Endothelial cell of umbilical vein (primary cell): ENCODE measurements at regions not wholly inside any gene's neighbourhood (a gene's known extent, or its start where the extent isn't known, plus 50 kb on each side); places are given as distances from the start of the nearest gene placed in this dataset.

Experiments
- BruUV-seq: library from RNA; stranded (reverse); fragments of 400-500 nt; replicated peaks from 2 replicates; lab custom pipeline; 2021; lab: Mats Ljungman, UMichigan
- CTCF ChIA-PET: fragments of 300-600, 350-600 bp; sonication (Branson Sonifier 250); formaldehyde crosslinking; loops from one replicate; lab custom pipeline; 2021; ENCODE audit warnings: antibody characterized with exemption, inconsistent platforms; lab: Charles Lee
- POLR2A ChIA-PET: fragments of 300-600, 350-600 bp; sonication (Branson Sonifier 250); formaldehyde crosslinking; loops from one replicate; lab custom pipeline; 2021; ENCODE audit warnings: antibody characterized with exemption, inconsistent platforms; lab: Charles Lee
- DNase-seq: peaks from one replicate; pipeline ENCODE4 v3.0.0-alpha.2; 2011; ENCODE audit warnings: low read depth, low spot score
- FAIRE-seq: peaks from 2 replicates; lab custom pipeline; 2011; peaks lifted over from hg19 to GRCh38; lab: Jason Lieb, UNC
- H2AFZ ChIP-seq: 2 replicates; pipeline ENCODE4 v1.6.0; 2012; ENCODE audit warnings: low read depth, low read length, control low read depth, inconsistent platforms
- H3K27ac ChIP-seq: 2 replicates; pipeline ENCODE4 v1.5.1; 2011; ENCODE audit warnings: low read depth, mild to moderate bottlenecking, control low read depth, low read length, moderate library complexity; ENCODE audit not compliant: insufficient read depth
- H3K27me3 ChIP-seq, 2 experiments: 2 replicates each; pipeline versions ENCODE4 v1.6.0 to v1.6.1; 2011; ENCODE audit warnings: low read length in 2 of 2, mixed read lengths in 1 of 2; ENCODE audit not compliant: control insufficient read depth in 2 of 2, insufficient read depth in 2 of 2
- H3K36me3 ChIP-seq, 2 experiments: 2 replicates in 1 of 2; 3 replicates in 1 of 2; pipeline ENCODE4 v1.5.1; 2011; ENCODE audit warnings: low read length in 2 of 2, mild to moderate bottlenecking in 1 of 2, moderate library complexity in 1 of 2; ENCODE audit not compliant: control insufficient read depth in 2 of 2, insufficient read depth in 2 of 2; ENCODE audit errors: extremely low read depth in 1 of 2
- H3K4me1 ChIP-seq: 3 replicates; pipeline ENCODE4 v1.5.1; 2011; ENCODE audit warnings: mild to moderate bottlenecking, low read length; ENCODE audit not compliant: control insufficient read depth, insufficient read depth; ENCODE audit errors: extremely low read depth
- H3K4me2 ChIP-seq: 2 replicates; pipeline ENCODE4 v1.6.1; 2011; ENCODE audit warnings: low read length, control low read depth, mixed read lengths; ENCODE audit not compliant: insufficient read depth
- H3K4me3 ChIP-seq, 3 experiments: fragments of 200-600 bp in 1 of 3; sonication (generic), shearing (Covaris generic) in 1 of 3; replicated peaks in 1 of 3; 2 replicates each; pipeline ENCODE4 v1.5.1; 2011 to 2016; ENCODE audit warnings: control low read depth in 3 of 3, low read length in 3 of 3, mild to moderate bottlenecking in 2 of 3, inconsistent platforms in 1 of 3, low read depth in 1 of 3, moderate library complexity in 1 of 3; ENCODE audit not compliant: insufficient read depth in 1 of 3
- H3K79me2 ChIP-seq: 2 replicates; pipeline ENCODE4 v1.6.0; 2012; ENCODE audit warnings: low read length, inconsistent platforms; ENCODE audit not compliant: control insufficient read depth, insufficient read depth
- H3K9ac ChIP-seq: replicated peaks from 2 replicates; pipeline ENCODE3; 2011; ENCODE audit warnings: low read length, control low read depth; ENCODE audit not compliant: insufficient read depth; ENCODE audit errors: extremely low read depth
- H3K9me1 ChIP-seq: replicated peaks from 3 replicates; pipeline ENCODE4 v1.6.0; 2011; ENCODE audit warnings: mild to moderate bottlenecking, low read length; ENCODE audit not compliant: control insufficient read depth, insufficient read depth; ENCODE audit errors: extremely low read depth
- H3K9me3 ChIP-seq: replicated peaks from 2 replicates; pipeline ENCODE4 v1.5.1; 2012; ENCODE audit warnings: low read length, inconsistent platforms; ENCODE audit not compliant: control insufficient read depth, insufficient read depth
- H4K20me1 ChIP-seq: replicated peaks from 2 replicates; pipeline ENCODE3; 2011; ENCODE audit warnings: mild to moderate bottlenecking, low read length; ENCODE audit not compliant: control insufficient read depth, insufficient read depth; ENCODE audit errors: extremely low read depth
- EZH2 ChIP-seq: IDR thresholded peaks from 2 replicates; pipeline ENCODE4 v1.6.1; 2012; ENCODE audit warnings: borderline replicate concordance, low read depth, mild to moderate bottlenecking, moderate library complexity, low read length, inconsistent platforms; ENCODE audit not compliant: severe bottlenecking
- FOS ChIP-seq: IDR thresholded peaks from 2 replicates; pipeline ENCODE4 v1.6.1; 2011; ENCODE audit warnings: mild to moderate bottlenecking, low read length, moderate library complexity, borderline replicate concordance; ENCODE audit not compliant: insufficient read depth
- GATA2 ChIP-seq: IDR thresholded peaks from 2 replicates; pipeline ENCODE4 v1.7.0; 2011; ENCODE audit warnings: low read depth, mild to moderate bottlenecking, moderate library complexity, mixed read lengths, low read length; ENCODE audit not compliant: insufficient read length, insufficient read depth
- JUN ChIP-seq: IDR thresholded peaks from 2 replicates; pipeline ENCODE4 v1.6.1; 2011; ENCODE audit warnings: borderline replicate concordance, low read depth; ENCODE audit not compliant: insufficient read length, insufficient read depth
- MYC ChIP-seq: IDR thresholded peaks from one replicate; pipeline ENCODE4 v1.6.1; 2011; ENCODE audit warnings: mild to moderate bottlenecking, low read depth, low read length
- POLR2A ChIP-seq: IDR thresholded peaks from 2 replicates; pipeline ENCODE4 v1.6.1; 2012; ENCODE audit warnings: low read depth, mild to moderate bottlenecking, control low read depth, low read length
- dilution Hi-C: fragments of 300-500 bp; cut with MboI; formaldehyde crosslinking; loops from one replicate; pipeline ENCODE4 v1.15.0; 2019; ENCODE audit warnings: low sequenced_read_pairs; ENCODE audit not compliant: extremely low pct_ligation_motif_present
- intact Hi-C: fragments of 100-400 bp; cut with micrococcal nuclease; formaldehyde crosslinking; loops from one replicate; pipeline ENCODE4 v1.10.0; 2022
- TF ChIP-seq, protein P1 (sequence below), 2 donors: IDR thresholded peaks; 1 replicate in 1 of 2; 2 replicates in 1 of 2; pipeline ENCODE4 v1.5.1; 2011; ENCODE audit warnings: low read length in 2 of 2, mild to moderate bottlenecking in 2 of 2, moderate library complexity in 2 of 2, control low read depth in 1 of 2, inconsistent platforms in 1 of 2, low read depth in 1 of 2; ENCODE audit not compliant: insufficient read depth in 1 of 2; ENCODE audit errors: extremely low read depth in 1 of 2
- TF ChIP-seq, protein P2 (sequence below): IDR thresholded peaks from 2 replicates; pipeline ENCODE4 v1.6.1; 2011; ENCODE audit not compliant: insufficient read depth, insufficient read length

DNA sequence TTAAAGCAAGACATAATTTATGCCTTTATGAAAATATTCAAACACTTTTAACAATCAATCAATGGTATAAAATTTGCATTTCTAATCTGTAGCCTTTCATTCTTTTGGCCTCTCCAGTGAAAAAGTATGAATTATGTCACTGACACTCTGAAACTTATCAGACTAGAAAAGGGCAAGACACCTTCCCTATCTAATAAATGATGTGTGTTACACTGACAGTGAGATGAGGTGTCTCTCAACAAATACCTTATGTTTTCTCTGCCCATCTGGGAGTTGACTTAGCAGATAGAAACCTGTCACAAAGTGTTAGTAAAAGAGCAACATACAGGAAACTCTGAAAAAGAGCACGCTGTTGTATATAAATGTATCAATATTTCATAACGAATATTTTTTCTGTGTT, 94.2 kb upstream of the TECRL start:
- H3K4me3 ChIP-seq, result no peak overlapping the region
- ChIA-PET POLR2A (no interaction called here), CTCF (no interaction called here)
- no peak overlapping the region for H3K4me2 ChIP-seq
- intact Hi-C loops (no loop called here), dilution Hi-C loops (no loop called here)
- no peaks in the 10 kb centered on the region for H3K9me1 ChIP-seq
- H4K20me1 ChIP-seq, result no peaks in the 10 kb centered on the region
- no peak overlapping the region for H2AFZ ChIP-seq
- H3K4me1 ChIP-seq, result no peaks in the 10 kb centered on the region
- no peak for TF ChIP-seq MYC
- TF ChIP-seq EZH2, result no peak
- TF ChIP-seq, protein P1, sequence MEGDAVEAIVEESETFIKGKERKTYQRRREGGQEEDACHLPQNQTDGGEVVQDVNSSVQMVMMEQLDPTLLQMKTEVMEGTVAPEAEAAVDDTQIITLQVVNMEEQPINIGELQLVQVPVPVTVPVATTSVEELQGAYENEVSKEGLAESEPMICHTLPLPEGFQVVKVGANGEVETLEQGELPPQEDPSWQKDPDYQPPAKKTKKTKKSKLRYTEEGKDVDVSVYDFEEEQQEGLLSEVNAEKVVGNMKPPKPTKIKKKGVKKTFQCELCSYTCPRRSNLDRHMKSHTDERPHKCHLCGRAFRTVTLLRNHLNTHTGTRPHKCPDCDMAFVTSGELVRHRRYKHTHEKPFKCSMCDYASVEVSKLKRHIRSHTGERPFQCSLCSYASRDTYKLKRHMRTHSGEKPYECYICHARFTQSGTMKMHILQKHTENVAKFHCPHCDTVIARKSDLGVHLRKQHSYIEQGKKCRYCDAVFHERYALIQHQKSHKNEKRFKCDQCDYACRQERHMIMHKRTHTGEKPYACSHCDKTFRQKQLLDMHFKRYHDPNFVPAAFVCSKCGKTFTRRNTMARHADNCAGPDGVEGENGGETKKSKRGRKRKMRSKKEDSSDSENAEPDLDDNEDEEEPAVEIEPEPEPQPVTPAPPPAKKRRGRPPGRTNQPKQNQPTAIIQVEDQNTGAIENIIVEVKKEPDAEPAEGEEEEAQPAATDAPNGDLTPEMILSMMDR (IDR thresholded peaks at IDR 0.05; ENCODE audit: extremely low read depth in 1 of 2, insufficient read depth in 1 of 2, low read depth in 1 of 2, low read length in 2 of 2), result no peak
- TF ChIP-seq, protein P2, sequence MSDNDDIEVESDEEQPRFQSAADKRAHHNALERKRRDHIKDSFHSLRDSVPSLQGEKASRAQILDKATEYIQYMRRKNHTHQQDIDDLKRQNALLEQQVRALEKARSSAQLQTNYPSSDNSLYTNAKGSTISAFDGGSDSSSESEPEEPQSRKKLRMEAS, result no peak
- no peak for TF ChIP-seq JUN
- TF ChIP-seq GATA2, result no peak
- TF ChIP-seq FOS, result no peak
- no peak for TF ChIP-seq POLR2A
- BruUV-seq, result no TSS peak
- no peaks in the 10 kb centered on the region for H3K27me3 ChIP-seq
- no peaks in the 10 kb centered on the region for H3K79me2 ChIP-seq
- DNase-seq (no peak), FAIRE-seq (no peak)
- H3K9me3 ChIP-seq, result no peaks in the 10 kb centered on the region
- H3K27ac ChIP-seq, result no peak overlapping the region
- H3K9ac ChIP-seq, result no peak overlapping the region
- no peaks in the 10 kb centered on the region for H3K36me3 ChIP-seq
